HepG2 (cell line): ENCODE measurements at regions not wholly inside any gene's neighbourhood (a gene's known extent, or its start where the extent isn't known, plus 50 kb on each side); places are given as distances from the start of the nearest gene placed in this dataset.

Source experiments
- ATAC-seq: fragments of 200-7000 bp; cut with Tn5 transposase; 3 replicates; pipeline ENCODE4 v1.9.1; 2020; ENCODE audit warnings: mild to moderate bottlenecking, moderate library complexity
- BruUV-seq: library from RNA; stranded (reverse); fragments of 400-500 nt; replicated peaks from 2 replicates; lab custom pipeline; 2021; lab: Mats Ljungman, UMichigan
- CTCF ChIA-PET: fragments of 300-600 bp; formaldehyde crosslinking; extraction: SDS; loops from one replicate; lab custom pipeline; 2021; ENCODE audit warnings: low total read pairs, inconsistent platforms, low intra/inter-chr PET ratio; lab: Yijun Ruan, JAX
- POLR2A ChIA-PET: fragments of 350-600 bp; sonication (Branson Sonifier 250); formaldehyde crosslinking; loops from one replicate; lab custom pipeline; 2020; ENCODE audit warnings: antibody characterized with exemption, inconsistent platforms; lab: Yijun Ruan, JAX
- DNase-seq: peaks from one replicate; pipeline ENCODE4 v3.0.0-alpha.2; 2015; ENCODE audit warnings: low spot score
- FAIRE-seq: peaks from 3 replicates; lab custom pipeline; 2011; peaks lifted over from hg19 to GRCh38; lab: Jason Lieb, UNC
- H2AFZ ChIP-seq: one replicate; pipeline ENCODE4 v1.6.1; 2011; ENCODE audit warnings: low read length, inconsistent platforms
- H3K27ac ChIP-seq: fragments of 300-600 bp; 3 replicates; pipeline ENCODE4 v1.8.0; 2011; ENCODE audit warnings: mixed run types, mild to moderate bottlenecking, mixed read lengths, low read length, inconsistent platforms; ENCODE audit not compliant: insufficient read depth; ENCODE audit errors: extremely low read length
- H3K27me3 ChIP-seq, 2 experiments: fragments of 200-600 bp in 1 of 2; 2 replicates in 1 of 2; 3 replicates in 1 of 2; pipeline versions ENCODE4 v1.6.0 to v1.8.0; 2011; ENCODE audit warnings: low read length in 2 of 2, mild to moderate bottlenecking in 2 of 2, moderate library complexity in 2 of 2, inconsistent platforms in 1 of 2; ENCODE audit not compliant: insufficient read depth in 2 of 2, control insufficient read depth in 1 of 2
- H3K36me3 ChIP-seq, 2 experiments: fragments of 200-600 bp in 1 of 2; replicated peaks in 1 of 2; 2 replicates in 1 of 2; 3 replicates in 1 of 2; pipeline versions ENCODE4 v1.5.1 to v1.8.0; 2011; ENCODE audit warnings: low read length in 2 of 2, inconsistent platforms in 1 of 2; ENCODE audit not compliant: insufficient read depth in 2 of 2, control insufficient read depth in 1 of 2
- H3K4me1 ChIP-seq: 2 replicates; pipeline ENCODE4 v1.5.1; 2012; ENCODE audit warnings: low read length, inconsistent platforms; ENCODE audit not compliant: insufficient read depth
- H3K4me2 ChIP-seq: 2 replicates; pipeline ENCODE4 v1.6.0; 2011; ENCODE audit warnings: low read depth, low read length, inconsistent platforms
- H3K4me3 ChIP-seq, 3 experiments: fragments of 200-600 bp in 1 of 3; sonication (generic), shearing (Covaris generic) in 1 of 3; replicated peaks in 1 of 3; 2 replicates each; pipeline ENCODE4 v1.5.1; 2011 to 2016; ENCODE audit warnings: low read length in 3 of 3, inconsistent platforms in 2 of 3, low read depth in 2 of 3, mild to moderate bottlenecking in 2 of 3, control low read depth in 1 of 3, mixed read lengths in 1 of 3; ENCODE audit not compliant: insufficient read depth in 1 of 3
- H3K79me2 ChIP-seq: one replicate; pipeline ENCODE4 v1.6.1; 2011; ENCODE audit warnings: low read length, inconsistent platforms; ENCODE audit not compliant: insufficient read depth
- H3K9ac ChIP-seq: 2 replicates; pipeline ENCODE4 v1.6.0; 2011; ENCODE audit warnings: mild to moderate bottlenecking, low read depth, low read length, inconsistent platforms; ENCODE audit not compliant: insufficient read depth
- H3K9me3 ChIP-seq: 2 replicates; pipeline ENCODE4 v1.5.1; 2012; ENCODE audit warnings: mild to moderate bottlenecking, low read length
- H4K20me1 ChIP-seq: 2 replicates; pipeline ENCODE4 v1.6.0; 2011; ENCODE audit warnings: inconsistent platforms, mild to moderate bottlenecking, low read length, moderate library complexity; ENCODE audit not compliant: insufficient read depth
- HNF4G ChIP-seq, 2 experiments: sonication (generic) in 1 of 2; formaldehyde crosslinking in 1 of 2; IDR thresholded peaks; 2 replicates each; pipeline versions ENCODE4 v1.4.0 to v1.6.1; 2011 to 2020; ENCODE audit warnings: borderline replicate concordance in 2 of 2, low read depth in 2 of 2, mild to moderate bottlenecking in 2 of 2, low read length in 1 of 2, missing genetic modification reagents in 1 of 2, moderate library complexity in 1 of 2
- KDM5A ChIP-seq: fragments of 200-600 bp; sonication (generic); IDR thresholded peaks from 2 replicates; pipeline ENCODE4 v1.7.0; 2018; ENCODE audit warnings: antibody characterized with exemption, mild to moderate bottlenecking, low read length, borderline replicate concordance
- MIER2 ChIP-seq: IDR thresholded peaks from 2 replicates; pipeline ENCODE4 v1.6.1; 2016; ENCODE audit warnings: missing biosample characterization, missing genetic modification reagents
- MLXIP ChIP-seq: sonication (generic); formaldehyde crosslinking; IDR thresholded peaks from 2 replicates; pipeline ENCODE4 v1.9.0; 2021; ENCODE audit warnings: missing genetic modification reagents, borderline replicate concordance
- PITX1 ChIP-seq: sonication (generic); formaldehyde crosslinking; IDR thresholded peaks from 2 replicates; pipeline ENCODE4 v1.5.1; 2020; ENCODE audit warnings: mild to moderate bottlenecking, missing genetic modification reagents
- SIN3B ChIP-seq: fragments of 150-350 bp; IDR thresholded peaks from 2 replicates; pipeline ENCODE4 v1.6.1; 2014; ENCODE audit warnings: low read length
- SNRNP70 ChIP-seq: fragments of 200-400 bp; formaldehyde crosslinking; IDR thresholded peaks from 2 replicates; pipeline ENCODE4 v1.6.1; 2017; ENCODE audit warnings: mild to moderate bottlenecking, low read depth, low read length, moderate library complexity
- TARDBP ChIP-seq: sonication (generic); formaldehyde crosslinking; IDR thresholded peaks from 2 replicates; pipeline ENCODE4 v1.8.0; 2022; ENCODE audit warnings: mild to moderate bottlenecking, missing genetic modification reagents
- TBL1XR1 ChIP-seq: fragments of 150-350 bp; IDR thresholded peaks from 2 replicates; pipeline ENCODE4 v1.6.1; 2014; ENCODE audit warnings: borderline replicate concordance, low read length; ENCODE audit not compliant: partially characterized antibody
- ZFP36 ChIP-seq: fragments of 150-350 bp; IDR thresholded peaks from 2 replicates; pipeline ENCODE4 v1.6.1; 2018; ENCODE audit warnings: borderline replicate concordance, low read length, low read depth; ENCODE audit not compliant: partially characterized antibody
- ZMAT5 ChIP-seq: sonication (generic); formaldehyde crosslinking; IDR thresholded peaks from 2 replicates; pipeline ENCODE4 v1.5.0; 2020; ENCODE audit warnings: mild to moderate bottlenecking, low read depth, missing genetic modification reagents, borderline replicate concordance
- ZNF10 ChIP-seq: sonication (generic); formaldehyde crosslinking; IDR thresholded peaks from 2 replicates; pipeline ENCODE4 v1.4.0; 2020; ENCODE audit warnings: mild to moderate bottlenecking, low read depth, missing genetic modification reagents, borderline replicate concordance
- ZNF12 ChIP-seq: sonication (generic); formaldehyde crosslinking; IDR thresholded peaks from 2 replicates; pipeline ENCODE4 v1.5.0; 2020; ENCODE audit warnings: missing genetic modification reagents
- ZNF136 ChIP-seq: sonication (generic); formaldehyde crosslinking; IDR thresholded peaks from 2 replicates; pipeline ENCODE4 v1.8.1; 2022; ENCODE audit warnings: low read depth, mild to moderate bottlenecking, moderate library complexity, missing genetic modification reagents
- ZNF20 ChIP-seq: sonication (generic); formaldehyde crosslinking; IDR thresholded peaks from 2 replicates; pipeline ENCODE4 v1.4.0; 2020; ENCODE audit warnings: mild to moderate bottlenecking, moderate library complexity, missing genetic modification reagents
- ZNF468 ChIP-seq: sonication (generic); formaldehyde crosslinking; IDR thresholded peaks from 2 replicates; pipeline ENCODE4 v1.8.0; 2022; ENCODE audit warnings: mild to moderate bottlenecking, moderate library complexity, missing genetic modification reagents
- ZNF615 ChIP-seq: sonication (generic); formaldehyde crosslinking; IDR thresholded peaks from 2 replicates; pipeline ENCODE4 v1.5.0; 2020; ENCODE audit warnings: mild to moderate bottlenecking, missing genetic modification reagents, borderline replicate concordance
- ZNF629 ChIP-seq: sonication (generic); formaldehyde crosslinking; conservative IDR thresholded peaks from 2 replicates; pipeline ENCODE4 v1.5.0; 2020; ENCODE audit warnings: missing genetic modification reagents
- ZNF775 ChIP-seq: sonication (generic); formaldehyde crosslinking; IDR thresholded peaks from 2 replicates; pipeline ENCODE4 v1.4.0; 2020; ENCODE audit warnings: missing genetic modification reagents, mild to moderate bottlenecking, moderate library complexity, borderline replicate concordance
- ZNF792 ChIP-seq: IDR thresholded peaks from 2 replicates; pipeline ENCODE4 v1.6.1; 2016
- WGBS: methylation state at CpG from one replicate; pipeline ENCODE4 v1.1.6; 2017; ENCODE audit warnings: low lambda C conversion rate; 5-methylcytosine and 5-hydroxymethylcytosine counted together
- in situ Hi-C: cut with HindIII; loops from 2 replicates; pipeline ENCODE4 v1.10.0; 2017; ENCODE audit warnings: low pct_unique_long_range_greater_than_20kb; ENCODE audit not compliant: extremely low pct_ligation_motif_present
- intact Hi-C: fragments of 100-400 bp; cut with micrococcal nuclease; formaldehyde crosslinking; loops from one replicate; pipeline ENCODE4 v1.10.0; 2022; ENCODE audit not compliant: unreplicated experiment

- ATAC-seq (no peak), DNase-seq (no peak), FAIRE-seq (no peak)
- in situ Hi-C loops: no loop called here
- H3K27me3 ChIP-seq: peaks cover 0 to 5% of the 10 kb centered on the region in 2 experiments; a peak in 1 of 5 replicates
- no peak overlapping the region for H3K27ac ChIP-seq
- H3K4me3 ChIP-seq: no peak overlapping the region
- H2AFZ ChIP-seq: no peak overlapping the region
- no peaks in the 10 kb centered on the region for H3K4me1 ChIP-seq
- CTCF ChIA-PET: no interaction called here
- TF ChIP-seq SIN3B: no peak
- no peak for TF ChIP-seq MLXIP (CRISPR knock-in tag)
- no peak for TF ChIP-seq ZNF136 (CRISPR knock-in tag)
- no peak for TF ChIP-seq ZMAT5 (CRISPR knock-in tag)
- TF ChIP-seq MIER2 (CRISPR knock-in tag): no peak
- no peak for TF ChIP-seq ZFP36
- no peak for TF ChIP-seq ZNF775 (CRISPR knock-in tag)
- no peak for TF ChIP-seq ZNF20 (CRISPR knock-in tag)
- TF ChIP-seq ZNF12 (CRISPR knock-in tag): no peak
- no peak for TF ChIP-seq KDM5A
- no peak for TF ChIP-seq TBL1XR1
- TF ChIP-seq SNRNP70: no peak
- TF ChIP-seq ZNF629 (CRISPR knock-in tag): no peak
- no peak for TF ChIP-seq TARDBP
- TF ChIP-seq ZNF10 (CRISPR knock-in tag): no peak
- TF ChIP-seq ZNF792 (CRISPR knock-in tag): no peak
- TF ChIP-seq PITX1 (CRISPR knock-in tag): no peak
- no peak for TF ChIP-seq ZNF468 (CRISPR knock-in tag)
- TF ChIP-seq HNF4G (IDR thresholded peaks at IDR 0.05; ENCODE audit: borderline replicate concordance, low read depth, low read length): no peak
- no peak for TF ChIP-seq HNF4G (CRISPR knock-in tag; IDR thresholded peaks at IDR 0.05; ENCODE audit: borderline replicate concordance, low read depth)
- no peak for TF ChIP-seq ZNF615 (CRISPR knock-in tag)
- TF ChIP-seq, all 625 proteins: peak for 0
- no TSS peak for BruUV-seq
- Histone ChIP-seq H4K20me1 (no peaks in the 10 kb centered on the region), H3K36me3 (no peaks in the 10 kb centered on the region), H3K9ac (no peak overlapping the region), H3K4me2 (no peak overlapping the region), H3K9me3 (no peaks in the 10 kb centered on the region), H3K79me2 (no peaks in the 10 kb centered on the region)
- POLR2A ChIA-PET: no interaction called here
- intact Hi-C loops: no loop called here
- WGBS: 5% methylated on average over 4 of the region's 8 CpGs
Measured at GRCh38 chr19:29384656-29385055, 141.1 kb upstream of the VSTM2B start.
